ENCODE measurements at regions not wholly inside any gene's neighbourhood (a gene's known extent, or its start where the extent isn't known, plus 50 kb on each side); places are given as distances from the start of the nearest gene placed in this dataset.
"Not testable (repeated sequence)": the region's sequence is repeated elsewhere in the genome, so short reads cannot be mapped to it uniquely, and the experiment has no call there.

- not testable (repeated sequence) for DNase-seq
These were observed 104.3 kb downstream of the MTPN start for GRCh38 chr7:135872861-135873260.

- no peak for DNase-seq
These were observed 114.2 kb upstream of the FAM180A start for GRCh38 chr7:135862586-135863340.

DNA sequence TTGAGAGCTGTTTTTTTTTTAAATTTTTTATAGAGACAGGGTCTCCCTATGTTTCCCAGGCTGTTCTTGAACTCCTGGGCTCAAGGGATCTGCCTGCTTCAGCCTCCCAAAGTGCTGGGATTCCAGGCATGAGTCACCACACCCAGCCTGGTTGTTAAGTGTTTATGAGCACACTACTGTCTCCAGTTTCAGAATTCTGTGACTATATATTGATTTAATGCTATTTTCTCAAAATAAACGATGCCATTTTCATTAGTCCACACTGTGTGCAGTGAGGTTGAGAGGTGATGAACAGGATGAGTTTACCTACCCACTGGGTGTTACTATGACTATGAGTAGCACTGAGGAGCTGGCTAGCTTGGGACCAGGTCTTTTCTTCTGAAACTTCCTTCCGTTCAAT is 110.9 kb upstream of the FAM180A start:
- no peak for DNase-seq

GRCh38 chr7:135858851-135859250 is 110.2 kb upstream of the FAM180A start:
- no peak for DNase-seq

GRCh38 chr7:135858379-135858778 is 109.8 kb upstream of the FAM180A start:
- no peak for DNase-seq

DNA sequence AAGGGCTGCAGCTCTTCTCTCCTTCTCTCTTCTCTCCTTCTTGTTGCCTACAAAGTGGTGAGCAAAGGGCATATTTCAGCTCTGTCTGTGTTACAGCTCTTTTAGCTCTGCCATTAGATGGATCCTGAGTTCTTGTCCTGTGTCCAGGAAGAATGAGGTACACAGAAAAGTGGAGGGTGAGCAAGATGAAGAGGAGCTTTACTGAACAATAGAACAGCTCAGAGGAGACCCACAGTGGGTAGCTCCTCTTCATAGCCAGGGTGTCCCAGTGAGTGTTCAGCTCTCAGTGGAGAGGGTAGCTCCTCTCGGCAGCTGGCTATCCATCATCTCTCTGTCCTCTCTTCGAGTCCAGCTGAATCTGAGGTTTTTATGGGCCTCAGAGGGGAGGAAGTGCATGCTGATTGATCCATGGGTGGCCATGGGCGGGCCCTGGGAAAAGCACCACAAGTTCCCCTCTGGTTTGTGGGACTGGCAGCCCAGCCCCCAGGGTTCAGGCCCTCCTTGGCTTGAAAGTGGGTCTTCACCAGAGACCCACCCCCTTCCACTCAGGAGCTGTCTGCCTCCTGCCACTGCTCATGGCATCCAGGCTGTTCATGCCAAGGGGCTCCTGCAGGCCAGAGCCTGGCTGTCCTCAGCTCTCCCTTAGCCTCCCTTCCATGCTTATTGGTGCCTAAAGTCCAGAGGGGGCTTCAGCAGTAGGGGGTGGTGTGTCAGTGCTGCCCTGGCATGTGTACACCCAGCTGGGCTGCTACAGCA is 109.1 kb upstream of the FAM180A start:
- DNase-seq: no peak

- DNase-seq: no peak
These were observed 107.9 kb upstream of the FAM180A start for GRCh38 chr7:135856356-135857144.

DNA sequence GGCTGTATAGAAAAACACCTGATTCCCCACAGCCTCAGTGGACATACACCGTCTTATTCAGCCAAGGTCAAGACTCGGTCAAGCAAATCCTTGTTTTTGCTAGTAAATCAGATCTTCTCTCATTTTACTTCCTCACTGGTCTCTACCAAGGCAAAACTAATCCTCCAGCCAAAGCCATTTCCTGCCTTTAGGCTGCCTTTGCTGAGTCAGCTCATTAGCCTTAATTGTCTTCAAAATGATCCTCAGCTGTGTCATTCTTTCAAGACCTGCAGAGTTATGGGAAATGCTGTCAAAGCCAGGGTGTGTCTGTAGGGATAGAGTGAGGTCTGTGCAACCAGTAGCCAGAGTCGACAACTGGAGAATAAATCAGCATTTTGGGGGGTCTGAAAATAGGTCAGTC is 107.2 kb upstream of the FAM180A start:
- DNase-seq: peak; percentile 15 to 57

GRCh38 chr7:135853499-135853898 is 104.9 kb upstream of the FAM180A start:
- no peak for DNase-seq

DNA sequence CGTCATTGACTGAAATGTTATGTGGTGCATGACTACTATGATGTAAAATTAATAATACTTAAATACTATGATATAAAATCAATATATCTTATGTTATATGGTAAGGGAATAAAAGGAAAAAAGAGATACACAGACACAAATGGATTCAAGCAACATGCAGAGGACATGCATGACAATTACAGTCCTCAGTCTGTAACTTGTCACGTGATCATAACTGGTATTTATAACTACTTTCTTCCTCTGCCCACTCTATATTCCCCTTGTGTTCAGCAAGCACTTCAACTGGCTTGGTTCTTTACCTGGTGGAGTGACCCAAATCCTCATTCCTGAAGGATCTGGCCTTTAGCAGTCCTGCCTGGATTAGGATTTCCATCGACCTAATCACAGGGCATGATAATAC is 104.4 kb upstream of the FAM180A start:
- no peak for DNase-seq

GRCh38 chr7:135847242-135847641 is 98.6 kb upstream of the FAM180A start:
- DNase-seq: no peak

- no peak for DNase-seq
These were observed 97.7 kb upstream of the FAM180A start for GRCh38 chr7:135846339-135846738.

- DNase-seq: no peak
These were observed 96.9 kb upstream of the FAM180A start for GRCh38 chr7:135845415-135846075.

DNA sequence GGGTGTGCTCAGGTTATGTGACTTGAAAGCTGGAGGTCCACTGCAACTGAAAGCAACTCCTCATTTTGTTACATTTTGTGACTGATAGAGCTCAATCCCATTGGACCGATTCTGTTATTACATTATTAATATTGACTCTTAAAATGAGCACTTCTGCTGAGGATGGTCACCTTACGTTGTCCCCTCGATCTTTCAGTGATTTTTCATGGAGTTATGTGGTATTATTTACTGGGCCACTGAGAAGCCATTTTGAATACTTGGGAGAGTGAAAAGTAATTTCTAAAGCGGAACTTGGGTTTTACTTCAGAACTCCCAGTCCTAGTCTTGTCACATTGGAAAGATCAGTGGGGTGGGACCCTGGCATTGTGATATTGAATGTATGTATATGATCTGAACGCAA is 96.3 kb upstream of the FAM180A start:
- no peak for DNase-seq

DNA sequence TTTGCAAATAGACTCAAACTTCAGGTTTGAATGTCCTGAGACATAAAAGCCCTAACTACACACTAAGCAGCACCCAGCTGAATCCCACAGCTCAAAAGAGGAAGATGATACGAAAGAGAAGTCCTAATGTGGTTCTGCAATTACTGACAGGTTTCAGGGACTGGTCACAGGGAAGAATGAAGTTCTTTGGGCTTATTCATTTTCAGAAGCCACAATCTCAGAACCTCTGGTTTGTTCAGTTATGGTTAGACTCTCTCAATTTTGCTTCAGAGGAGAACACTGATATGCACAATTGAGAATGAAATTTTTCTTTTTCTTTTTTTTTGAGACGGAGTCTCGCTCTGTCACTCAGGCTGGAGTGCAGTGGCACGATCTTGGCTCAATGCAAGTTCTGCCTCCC is 94.6 kb upstream of the FAM180A start:
- no peak for DNase-seq

DNA sequence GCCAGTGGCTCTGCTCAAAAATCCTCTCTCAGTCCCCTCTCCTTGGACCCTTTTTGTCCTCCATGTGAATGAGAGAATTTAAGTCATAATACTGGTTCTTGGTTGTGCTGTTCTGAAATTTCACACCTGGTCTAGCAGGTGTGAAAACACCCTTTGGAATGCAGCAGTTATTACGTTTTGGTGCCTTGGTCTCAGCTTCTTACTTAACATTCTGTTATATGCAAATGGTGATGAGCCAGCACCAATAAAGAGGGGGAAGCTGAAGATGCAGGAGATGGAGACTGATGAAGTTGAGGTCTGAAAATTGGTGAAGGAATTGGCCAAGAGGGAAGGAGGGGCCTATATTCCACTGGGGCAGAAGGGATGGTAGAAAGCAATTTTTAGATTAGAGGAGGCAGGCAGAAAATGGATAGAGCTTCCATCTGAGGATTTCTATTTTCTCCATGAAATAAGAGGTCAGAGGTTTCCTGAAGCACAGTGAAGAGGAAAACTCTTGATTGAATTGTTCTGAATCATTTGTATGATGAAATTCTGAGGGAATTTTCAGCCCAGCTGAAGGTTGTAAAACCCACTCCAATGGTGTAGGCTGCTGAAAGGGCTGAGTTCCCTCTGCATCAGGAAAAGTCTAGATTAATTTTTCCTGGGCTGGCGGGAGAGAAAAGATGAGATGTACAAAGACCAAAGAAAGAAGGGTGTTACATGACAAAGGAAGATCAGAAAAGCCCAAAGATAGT is 94.0 kb upstream of the FAM180A start:
- DNase-seq: no peak

DNA sequence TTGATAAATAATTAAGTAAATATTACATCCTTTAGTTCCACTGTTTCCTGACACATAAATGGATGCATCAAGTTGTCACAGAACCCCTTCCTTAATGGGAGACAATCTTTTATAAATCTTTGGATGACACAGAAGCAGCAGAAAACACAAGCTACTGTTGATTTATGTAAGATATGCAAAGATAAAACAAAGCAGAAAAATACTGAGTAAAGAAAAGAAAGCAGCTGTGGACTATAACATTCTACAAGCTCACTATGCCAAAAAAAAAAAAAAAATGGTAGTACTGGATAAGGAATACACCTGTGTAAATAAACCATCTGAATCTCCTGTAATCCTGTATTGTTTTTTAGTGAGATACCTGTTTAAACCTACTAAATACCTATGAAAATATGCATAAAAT is 92.0 kb upstream of the FAM180A start:
- DNase-seq: no peak

- DNase-seq: no peak
These were observed 89.1 kb upstream of the FAM180A start for GRCh38 chr7:135837675-135838074.

GRCh38 chr7:135834266-135834665 is 85.7 kb upstream of the FAM180A start:
- DNase-seq: no peak

GRCh38 chr7:135833642-135834041 is 85.0 kb upstream of the FAM180A start:
- peak in 1 of 2 experiments; percentile 24 for DNase-seq

DNA sequence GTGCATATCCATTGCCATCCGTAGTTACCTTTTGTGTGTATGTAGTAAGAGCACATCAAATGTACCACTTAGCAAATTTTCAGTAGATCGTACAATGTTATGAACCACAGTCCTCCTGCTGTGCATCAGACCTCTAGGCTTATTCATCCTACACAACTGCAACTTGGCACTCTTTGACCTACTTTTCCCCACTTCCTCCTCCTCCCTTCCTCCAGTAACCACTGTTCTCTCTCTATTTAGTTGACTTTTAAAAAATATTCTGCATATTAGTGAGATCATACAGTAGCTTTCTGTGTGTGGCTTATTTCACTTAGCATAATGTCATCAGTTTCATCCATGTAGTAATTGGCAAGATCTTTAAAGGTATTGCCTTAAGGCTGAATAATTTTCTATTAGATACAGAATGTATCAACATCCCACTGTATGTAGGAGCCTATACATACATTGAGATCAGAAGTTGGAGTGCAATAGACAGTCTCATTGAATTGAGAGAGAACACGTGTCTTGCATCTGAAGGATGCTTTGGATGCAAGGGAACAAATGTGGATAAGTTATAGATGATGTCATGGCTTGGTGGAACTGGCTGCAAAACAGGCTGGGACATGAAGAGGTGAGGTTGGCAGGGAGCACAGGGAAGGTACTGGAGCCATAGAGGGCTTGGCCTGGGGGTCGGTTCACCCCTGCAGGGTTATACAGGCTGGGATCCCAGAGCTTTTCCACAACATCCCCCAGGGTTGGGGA is 83.0 kb upstream of the FAM180A start:
- no peak for DNase-seq

DNA sequence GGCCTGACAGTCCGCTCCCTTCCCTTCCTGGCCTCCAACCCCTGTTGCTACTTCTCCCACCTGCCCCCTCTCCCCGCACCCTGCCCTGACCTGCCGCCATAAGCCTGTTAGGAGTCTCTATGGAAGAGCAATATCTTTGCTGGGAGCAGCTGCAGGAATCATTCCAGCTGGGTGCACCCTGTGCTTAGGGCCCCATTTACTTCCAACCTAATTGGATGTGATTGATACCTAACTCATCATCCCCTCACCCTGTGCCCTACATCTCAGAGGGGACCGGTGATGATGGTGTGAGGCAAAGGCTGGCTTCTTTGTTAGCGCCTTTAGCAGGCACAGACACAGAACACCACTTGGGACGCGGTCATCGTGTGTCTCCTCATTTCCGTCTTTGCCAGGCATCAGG is 80.0 kb upstream of the FAM180A start:
- no peak for DNase-seq

All from NCI-H2081 (cell line).